ENCODE measurements at regions not wholly inside any gene's neighbourhood (a gene's known extent, or its start where the extent isn't known, plus 50 kb on each side); places are given as distances from the start of the nearest gene placed in this dataset.
"Not testable (repeated sequence)": the region's sequence is repeated elsewhere in the genome, so short reads cannot be mapped to it uniquely, and the experiment has no call there.

DNA sequence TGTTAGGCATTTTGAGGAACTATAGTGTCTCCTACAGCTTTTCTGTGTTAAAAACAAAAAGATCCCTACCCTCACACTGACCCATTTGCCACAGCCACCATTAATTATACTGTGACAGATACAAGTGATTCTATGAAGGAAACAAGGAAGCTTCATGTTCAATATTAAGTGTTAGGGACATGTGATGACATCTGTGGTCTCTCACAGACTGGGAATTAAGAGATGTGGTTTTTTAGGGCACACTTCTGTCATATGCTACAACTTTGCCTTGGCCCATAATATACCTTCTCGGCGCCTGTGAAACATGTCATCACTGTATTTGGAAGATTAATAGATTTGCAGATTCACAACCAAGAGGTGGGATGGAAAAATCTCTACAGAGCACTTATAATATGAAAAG, 102.9 kb upstream of the TCF21 start:
- DNase-seq (ENCODE audit: extremely low read depth in 1 of 2, low read depth in 1 of 2) = no peak

DNA sequence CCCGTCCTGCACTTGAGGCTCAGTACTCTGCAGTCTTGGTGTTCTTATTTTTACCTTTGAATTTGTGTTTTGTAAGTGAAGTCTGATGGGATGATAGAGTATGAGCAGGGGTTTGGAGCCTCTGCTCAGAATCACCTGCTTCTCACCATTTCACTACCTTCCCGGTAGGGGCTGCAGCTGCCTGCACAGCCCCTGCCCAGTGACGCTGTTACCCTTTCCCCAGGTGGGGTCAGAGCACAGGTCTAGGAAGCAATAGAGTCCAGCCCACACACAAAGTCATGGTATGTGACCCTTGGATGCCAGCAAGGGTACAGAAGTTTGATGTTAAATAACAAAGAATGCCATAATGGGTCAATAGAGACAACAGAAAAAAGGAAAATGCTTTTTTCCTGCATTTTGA, 101.8 kb upstream of the TCF21 start:
- DNase-seq (ENCODE audit: extremely low read depth in 1 of 2, low read depth in 1 of 2) = no peak

DNA sequence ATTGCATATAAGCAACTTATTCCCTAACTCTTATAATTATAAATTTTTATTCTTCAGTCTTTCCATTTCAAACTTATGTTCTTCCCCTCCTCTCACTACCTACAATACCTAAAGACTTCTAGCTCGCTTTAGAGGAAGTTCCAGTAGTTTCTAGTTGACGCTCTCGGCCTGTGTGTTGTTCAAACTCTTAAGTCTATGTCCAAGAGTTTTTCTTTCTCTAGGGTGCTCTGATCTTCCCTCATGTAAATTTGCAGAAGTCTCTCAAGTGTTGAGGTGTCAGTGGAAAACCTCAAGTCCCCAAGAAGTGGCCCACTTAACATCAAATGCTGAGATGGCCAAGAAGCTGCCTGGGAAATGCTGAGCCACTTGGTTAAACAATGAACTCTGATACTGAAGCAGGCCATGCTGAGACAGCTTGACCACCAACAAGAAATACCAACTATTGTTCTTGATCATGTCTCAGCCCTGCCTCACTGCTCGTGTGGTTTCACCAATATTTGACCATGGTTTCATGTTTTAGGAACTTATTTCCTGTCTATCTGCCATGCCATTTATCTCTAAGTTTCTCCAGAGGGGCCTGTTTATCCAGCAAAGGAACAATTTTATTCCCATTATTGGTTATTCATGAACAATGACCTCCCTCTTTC, 100.9 kb upstream of the TCF21 start:
- DNase-seq (ENCODE audit: extremely low read depth in 1 of 2, low read depth in 1 of 2) = no peak

GRCh38 chr6:133788556-133788955, 100.4 kb upstream of the TCF21 start:
- DNase-seq (ENCODE audit: extremely low read depth in 1 of 2, low read depth in 1 of 2) = no peak

- not testable (repeated sequence) for DNase-seq (ENCODE audit: extremely low read depth in 1 of 2, low read depth in 1 of 2)
These were observed 99.5 kb upstream of the TCF21 start for GRCh38 chr6:133789449-133789848.

DNA sequence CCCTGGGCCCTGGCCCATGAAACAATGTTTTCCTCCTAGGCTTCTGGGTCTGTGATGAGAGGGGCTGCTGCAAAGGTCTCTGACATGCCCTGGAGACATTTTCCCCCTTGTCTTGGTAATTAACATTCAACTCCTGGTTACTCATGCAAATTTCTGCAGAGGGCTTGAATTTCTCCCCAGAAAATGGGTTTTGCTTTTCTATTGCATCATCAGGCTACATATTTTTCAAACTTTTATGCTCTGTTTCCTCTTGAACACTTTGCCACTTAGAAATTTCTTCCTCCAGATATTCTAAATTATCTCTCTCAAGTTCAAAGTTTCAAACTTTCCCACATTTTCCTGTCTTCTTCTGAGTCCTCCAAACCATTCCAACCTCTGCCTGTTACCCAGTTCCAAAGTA, 98.2 kb upstream of the TCF21 start:
- DNase-seq (ENCODE audit: extremely low read depth in 1 of 2, low read depth in 1 of 2) = not testable (repeated sequence)

DNA sequence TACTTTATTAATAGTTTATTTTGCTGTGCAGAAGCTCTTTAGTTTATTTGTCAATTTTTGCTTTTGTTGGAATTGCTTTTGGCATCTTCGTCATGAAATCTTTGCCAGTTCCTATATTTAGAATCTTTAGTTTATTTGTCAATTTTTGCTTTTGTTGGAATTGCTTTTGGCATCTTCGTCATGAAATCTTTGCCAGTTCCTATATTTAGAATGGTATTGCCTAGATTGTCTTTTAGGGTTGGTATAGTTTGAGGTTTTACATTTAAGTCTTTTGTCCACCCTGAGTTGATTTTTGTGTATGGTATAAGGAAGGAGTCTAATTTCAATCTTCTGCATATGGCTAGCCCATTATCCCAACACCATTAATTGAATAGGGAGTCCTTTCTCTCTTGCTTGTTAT, 93.9 kb upstream of the TCF21 start:
- DNase-seq (ENCODE audit: extremely low read depth in 1 of 2, low read depth in 1 of 2) = not testable (repeated sequence)

- no peak for DNase-seq (ENCODE audit: extremely low read depth in 1 of 2, low read depth in 1 of 2)
These were observed 92.7 kb upstream of the TCF21 start for GRCh38 chr6:133796235-133796634.

- DNase-seq (ENCODE audit: extremely low read depth in 1 of 2, low read depth in 1 of 2) = no peak
These were observed 89.9 kb upstream of the TCF21 start for GRCh38 chr6:133799043-133799442.

- DNase-seq (ENCODE audit: extremely low read depth in 1 of 2, low read depth in 1 of 2) = no peak
These were observed 86.1 kb upstream of the TCF21 start for GRCh38 chr6:133802861-133803260.

DNA sequence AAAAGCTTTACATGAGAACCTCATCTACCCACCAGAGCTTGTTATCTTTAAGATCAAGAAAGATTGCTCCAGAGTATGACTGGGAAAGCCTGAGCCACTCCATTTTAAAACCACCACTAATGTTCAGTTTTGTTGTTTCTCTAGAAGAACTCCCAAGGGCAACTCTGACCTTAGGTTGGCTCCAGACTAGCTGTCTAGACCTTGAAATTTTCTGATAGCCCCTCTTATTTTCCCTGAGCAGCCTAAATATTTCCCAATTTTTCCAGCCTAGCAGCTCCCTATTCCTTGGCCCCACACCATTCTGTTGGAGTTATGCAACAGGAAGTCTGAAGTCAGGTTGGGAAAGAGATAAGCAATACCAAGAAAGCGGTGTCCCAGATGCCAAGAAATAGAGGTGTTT, 84.6 kb upstream of the TCF21 start:
- no peak for DNase-seq (ENCODE audit: extremely low read depth in 1 of 2, low read depth in 1 of 2)

- DNase-seq (ENCODE audit: extremely low read depth in 1 of 2, low read depth in 1 of 2) = no peak
These were observed 83.0 kb upstream of the TCF21 start for GRCh38 chr6:133805876-133806275.

DNA sequence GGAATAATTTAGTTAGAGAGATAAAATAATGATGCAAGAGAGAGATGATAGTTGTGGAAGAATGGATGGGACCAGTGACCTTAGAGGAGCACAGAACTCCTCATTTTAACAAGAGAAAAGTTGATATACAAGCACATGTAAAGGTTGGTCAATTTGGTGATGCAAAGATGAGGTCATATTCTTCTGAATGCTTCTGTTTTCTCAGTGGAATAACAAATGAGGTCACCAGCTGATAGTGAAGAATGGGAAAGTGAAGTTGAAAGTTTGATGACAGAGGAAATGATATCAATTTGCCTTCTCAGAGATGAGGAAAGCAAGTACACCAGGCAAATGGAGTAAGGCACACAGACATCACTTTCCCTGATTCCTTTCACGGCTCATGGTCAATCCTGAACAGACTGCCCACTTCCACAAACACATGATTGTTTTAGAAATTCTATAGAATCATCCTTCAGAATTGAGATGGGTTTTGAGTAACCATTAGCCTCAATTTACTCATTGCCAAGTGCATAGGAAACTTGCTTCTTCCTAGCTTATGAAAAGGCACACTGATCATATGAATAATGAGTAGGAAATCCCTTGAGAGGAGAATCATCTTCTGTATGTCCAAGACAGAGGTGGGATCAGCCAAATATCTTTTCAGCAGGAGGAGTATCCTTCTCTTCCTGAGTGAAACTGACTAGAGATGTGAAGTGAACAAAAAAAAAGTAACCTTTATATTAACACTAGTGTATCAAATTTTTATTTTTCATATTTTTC, 82.4 kb upstream of the TCF21 start:
- no peak for DNase-seq (ENCODE audit: extremely low read depth in 1 of 2, low read depth in 1 of 2)

- DNase-seq (ENCODE audit: extremely low read depth in 1 of 2, low read depth in 1 of 2) = no peak
These were observed 81.4 kb upstream of the TCF21 start for GRCh38 chr6:133807501-133807900.

- DNase-seq (ENCODE audit: extremely low read depth in 1 of 2, low read depth in 1 of 2) = no peak
These were observed 79.5 kb upstream of the TCF21 start for GRCh38 chr6:133809406-133809805.

GRCh38 chr6:133811557-133811956, 77.4 kb upstream of the TCF21 start:
- no peak for DNase-seq (ENCODE audit: extremely low read depth in 1 of 2, low read depth in 1 of 2)

DNA sequence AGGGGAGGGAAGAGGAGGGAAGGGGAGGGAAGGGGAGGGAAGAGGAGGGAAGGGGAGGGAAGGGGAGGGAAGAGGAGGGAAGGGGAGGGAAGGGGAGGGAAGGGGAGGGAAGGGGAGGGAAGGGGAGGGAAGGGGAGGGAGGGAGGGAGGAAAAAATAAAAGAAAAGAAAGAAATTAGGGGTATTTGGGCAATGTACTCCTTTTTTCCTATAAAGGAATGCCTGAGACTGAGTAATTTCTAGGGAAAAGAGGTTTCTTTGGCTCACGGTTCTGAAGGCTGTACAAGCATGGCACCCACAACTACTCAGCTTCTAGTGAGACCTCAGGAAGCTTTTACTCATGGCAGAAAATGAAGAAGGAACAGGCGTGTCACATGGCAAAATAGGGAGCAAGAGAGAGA, 76.5 kb upstream of the TCF21 start:
- DNase-seq (ENCODE audit: extremely low read depth in 1 of 2, low read depth in 1 of 2) = not testable (repeated sequence)

DNA sequence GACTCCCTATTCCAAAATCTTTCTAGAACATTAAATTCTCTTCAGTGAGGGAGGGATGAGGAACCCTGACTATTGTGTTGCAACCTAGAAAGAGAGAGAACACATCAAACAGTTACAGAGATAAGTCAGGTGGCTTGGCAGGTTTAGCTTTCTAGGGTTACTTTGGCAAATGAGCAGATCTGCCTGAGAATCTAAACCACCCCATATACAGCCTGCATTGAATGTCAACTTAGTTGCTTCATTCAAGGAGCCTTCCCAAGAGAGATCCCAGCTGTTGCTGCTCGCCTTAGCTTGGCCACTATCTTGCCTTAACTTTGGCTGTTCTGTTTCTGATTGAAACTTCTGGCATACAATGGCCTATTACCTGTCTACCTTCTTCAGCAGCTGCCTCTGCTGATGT, 74.7 kb upstream of the TCF21 start:
- DNase-seq (ENCODE audit: extremely low read depth in 1 of 2, low read depth in 1 of 2) = no peak

DNA sequence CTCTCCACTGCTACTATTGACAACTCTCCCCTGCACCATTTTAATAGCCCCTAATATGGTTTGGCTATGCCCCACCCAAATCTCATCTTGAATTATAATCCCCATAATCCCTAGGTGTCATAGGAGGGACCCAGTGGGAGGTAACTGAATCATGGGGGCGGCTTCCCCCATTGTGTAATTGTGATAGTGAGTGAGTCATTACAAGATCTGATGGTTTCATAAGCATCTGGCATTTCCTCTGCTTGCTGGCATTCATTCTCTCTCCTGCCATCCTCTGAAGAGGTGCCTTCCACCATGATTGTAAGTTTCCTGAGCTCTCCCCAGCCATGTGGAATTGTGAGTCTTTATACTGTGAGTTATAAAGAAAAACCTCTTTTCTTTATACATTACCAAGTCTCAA, 74.1 kb upstream of the TCF21 start:
- no peak for DNase-seq (ENCODE audit: extremely low read depth in 1 of 2, low read depth in 1 of 2)

GRCh38 chr6:133815313-133815712, 73.6 kb upstream of the TCF21 start:
- DNase-seq (ENCODE audit: extremely low read depth in 1 of 2, low read depth in 1 of 2) = no peak

GRCh38 chr6:133816171-133816570, 72.7 kb upstream of the TCF21 start:
- DNase-seq (ENCODE audit: extremely low read depth in 1 of 2, low read depth in 1 of 2) = no peak

DNA sequence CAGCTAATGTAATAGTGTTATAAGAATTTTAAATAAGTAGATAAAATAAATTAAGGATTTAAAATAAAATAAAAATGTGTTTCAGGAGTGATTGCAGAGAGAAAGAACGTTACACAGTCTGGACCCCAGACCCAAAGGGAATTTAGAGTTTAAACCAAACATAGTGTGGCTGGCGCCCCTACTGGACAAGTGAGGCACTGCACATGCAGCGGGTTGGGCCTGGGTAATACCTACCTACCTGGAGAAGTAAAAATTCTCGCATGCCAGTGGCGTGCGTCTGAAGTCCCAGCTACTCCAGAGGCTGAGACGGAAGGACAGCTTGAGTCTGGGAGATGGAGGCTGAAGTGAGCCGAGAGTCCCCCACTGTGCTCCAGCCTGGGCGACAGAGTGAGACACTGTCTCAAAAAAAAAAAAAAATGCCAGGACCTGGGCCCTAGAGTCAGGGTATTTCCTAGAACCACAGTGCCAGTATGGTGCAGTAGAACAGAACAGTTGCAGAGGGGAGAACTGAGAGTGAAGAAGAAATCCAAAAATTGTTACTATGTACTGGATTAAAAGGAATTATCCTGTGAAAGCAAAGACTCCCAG, 71.4 kb upstream of the TCF21 start:
- peak in 1 of 2 donors; percentile 17 for DNase-seq (ENCODE audit: extremely low read depth in 1 of 2, low read depth in 1 of 2)

All from activated CD8-positive, alpha-beta memory T cell treated with anti-CD3 and anti-CD28 coated beads for 1 hour (primary cell).